Stomach (tissue), 8 donors: ENCODE measurements at regions not wholly inside any gene's neighbourhood (a gene's known extent, or its start where the extent isn't known, plus 50 kb on each side); places are given as distances from the start of the nearest gene placed in this dataset.

ENCODE experiments used
- DNase-seq, 2 donors: peaks; one replicate each; pipeline versions ENCODE4 v3.0.0 to v3.0.0-alpha.2; 2013 to 2019
- H3K27ac ChIP-seq, 5 donors: fragments of 200-600 bp in 4 of 5; sonication (generic) in 4 of 5; one replicate each; pipeline ENCODE4 v1.5.1; 2013 to 2019; ENCODE audit warnings: mild to moderate bottlenecking in 1 of 5, moderate library complexity in 1 of 5
- H3K27me3 ChIP-seq, 3 donors: fragments of 200-600 bp; sonication (generic); one replicate each; pipeline ENCODE4 v1.5.1; 2017 to 2019; ENCODE audit warnings: mixed run types in 1 of 3
- H3K36me3 ChIP-seq, 4 donors: fragments of 200-600 bp; sonication (generic); 1 replicate in 3 of 4; 2 replicates in 1 of 4; pipeline ENCODE4 v1.5.1; 2016 to 2019
- H3K4me1 ChIP-seq, 4 donors: fragments of 200-600 bp; sonication (generic); one replicate each; pipeline ENCODE4 v1.5.1; 2016 to 2019
- H3K4me3 ChIP-seq, 4 donors: fragments of 200-600 bp; sonication (generic) in 3 of 4; one replicate each; pipeline ENCODE4 v1.5.1; 2016 to 2019; ENCODE audit warnings: mild to moderate bottlenecking in 1 of 4
- H3K9me3 ChIP-seq, 4 donors: fragments of 200-600 bp; sonication (generic); one replicate each; pipeline ENCODE4 v1.5.1; 2016 to 2019
- CTCF ChIP-seq, 7 experiments: fragments of 450-650 bp in 4 of 7; fragments of 200-600 bp in 3 of 7; sonication (generic) in 3 of 7; IDR thresholded peaks; one replicate each; pipeline ENCODE4 v1.5.1; 2016 to 2019; ENCODE audit warnings: antibody characterized with exemption in 7 of 7, control low read depth in 2 of 7, mild to moderate bottlenecking in 1 of 7
- EP300 ChIP-seq: sonication (generic); formaldehyde crosslinking; IDR thresholded peaks from one replicate; pipeline ENCODE4 v1.6.1; 2017; ENCODE audit warnings: antibody characterized with exemption
- POLR2A ChIP-seq, 4 donors: fragments of 450-650 bp; IDR thresholded peaks; one replicate each; pipeline ENCODE4 v1.6.1; 2016; ENCODE audit warnings: antibody characterized with exemption in 4 of 4, control low read depth in 2 of 4, mild to moderate bottlenecking in 1 of 4, moderate library complexity in 1 of 4
- POLR2AphosphoS5 ChIP-seq, 3 donors: sonication (generic); formaldehyde crosslinking; IDR thresholded peaks; one replicate each; pipeline ENCODE4 v1.6.1; 2016; ENCODE audit warnings: antibody characterized with exemption in 3 of 3
- WGBS, 5 donors: extraction: QIAGEN DNeasy Blood & Tissue Kit in 3 of 5; methylation state at CpG; one replicate each; pipeline versions ENCODE4 v1.1.5 to v1.1.7; 2013 to 2018; 5-methylcytosine and 5-hydroxymethylcytosine counted together
- intact Hi-C: fragments of 100-400 bp; cut with DNase I; formaldehyde crosslinking; loops from one replicate; pipeline ENCODE4 v1.15.1; 2023; ENCODE audit warnings: low total_unique reads
- donor health status: healthy with polysubstance abuse.
- donor health status: Bipolar disorder and iron deficiency.
- donor health status: healthy.

GRCh38 chr9:31078175-31078574, 1306.3 kb upstream of the ACO1 start:
- H3K36me3 ChIP-seq: no peaks in the 10 kb centered on the region
- TF ChIP-seq POLR2AphosphoS5 (IDR thresholded peaks at IDR 0.05) (no peak), POLR2A (IDR thresholded peaks at IDR 0.05) (no peak), EP300 (no peak), CTCF (IDR thresholded peaks at IDR 0.05) (no peak)
- no peak for DNase-seq
- no peaks in the 10 kb centered on the region for H3K9me3 ChIP-seq
- H3K4me3 ChIP-seq: no peak overlapping the region
- H3K27ac ChIP-seq: no peak overlapping the region
- 83 to 90% (median 85%) methylated on average over 2 of the region's 2 CpGs for WGBS, 5 donors
- no peaks in the 10 kb centered on the region for H3K4me1 ChIP-seq
- intact Hi-C loops: no loop called here
- H3K27me3 ChIP-seq: no peaks in the 10 kb centered on the region

- no peaks in the 10 kb centered on the region for H3K4me1 ChIP-seq
- H3K4me3 ChIP-seq: no peak overlapping the region
- WGBS, 5 donors: 66 to 77% (median 71%) methylated on average over 4 of the region's 4 CpGs
- no peak for DNase-seq
- H3K9me3 ChIP-seq: no peaks in the 10 kb centered on the region
- no peaks in the 10 kb centered on the region for H3K27me3 ChIP-seq
- H3K27ac ChIP-seq: no peak overlapping the region
- no peak for TF ChIP-seq EP300
- no peak for TF ChIP-seq CTCF (IDR thresholded peaks at IDR 0.05)
- TF ChIP-seq POLR2AphosphoS5 (IDR thresholded peaks at IDR 0.05): no peak
- no peak for TF ChIP-seq POLR2A (IDR thresholded peaks at IDR 0.05)
- intact Hi-C loops: no loop called here
- H3K36me3 ChIP-seq: no peaks in the 10 kb centered on the region
Measured at GRCh38 chr9:31084350-31084749, 1300.1 kb upstream of the ACO1 start.

- H3K27ac ChIP-seq: no peak overlapping the region
- H3K4me1 ChIP-seq: no peaks in the 10 kb centered on the region
- DNase-seq: no peak
- H3K9me3 ChIP-seq: no peaks in the 10 kb centered on the region
- H3K4me3 ChIP-seq: no peak overlapping the region
- intact Hi-C loops: no loop called here
- no peaks in the 10 kb centered on the region for H3K27me3 ChIP-seq
- H3K36me3 ChIP-seq: no peaks in the 10 kb centered on the region
- TF ChIP-seq POLR2AphosphoS5 (IDR thresholded peaks at IDR 0.05) (no peak), EP300 (no peak), CTCF (IDR thresholded peaks at IDR 0.05) (no peak), POLR2A (IDR thresholded peaks at IDR 0.05) (no peak)
Measured at GRCh38 chr9:31089549-31090221, 1294.8 kb upstream of the ACO1 start.

GRCh38 chr9:31100311-31100710, 1284.1 kb upstream of the ACO1 start:
- 63 to 79% (median 73%) methylated on average over 1 of the region's 1 CpG for WGBS, 5 donors
- intact Hi-C loops: no loop called here

More at GRCh38 chr9:31100311-31100710, 1284.1 kb upstream of the ACO1 start:
- no peak overlapping the region for H3K27ac ChIP-seq
- no peaks in the 10 kb centered on the region for H3K4me1 ChIP-seq
- no peak overlapping the region for H3K4me3 ChIP-seq
- no peaks in the 10 kb centered on the region for H3K27me3 ChIP-seq
- TF ChIP-seq POLR2A (IDR thresholded peaks at IDR 0.05) (no peak), EP300 (no peak), POLR2AphosphoS5 (IDR thresholded peaks at IDR 0.05) (no peak), CTCF (IDR thresholded peaks at IDR 0.05) (no peak)
- no peaks in the 10 kb centered on the region for H3K36me3 ChIP-seq
- DNase-seq: no peak
- H3K9me3 ChIP-seq: no peaks in the 10 kb centered on the region
